SU-DHL-6 (cell line): ENCODE measurements at regions not wholly inside any gene's neighbourhood (a gene's known extent, or its start where the extent isn't known, plus 50 kb on each side); places are given as distances from the start of the nearest gene placed in this dataset.

ENCODE experiments used
- H2AFZ ChIP-seq: fragments of 200-600 bp; sonication (generic); 2 replicates; pipeline ENCODE4 v1.6.1; 2014; ENCODE audit warnings: low read depth, mild to moderate bottlenecking, moderate library complexity, mixed read lengths, antibody characterized with exemption, low read length; ENCODE audit not compliant: severe bottlenecking
- H3F3A ChIP-seq: fragments of 200-600 bp; shearing (Covaris generic); 2 replicates; pipeline ENCODE4 v1.6.0; 2016; ENCODE audit warnings: antibody characterized with exemption, mild to moderate bottlenecking; ENCODE audit not compliant: insufficient read depth
- H3K27ac ChIP-seq: fragments of 200-600 bp; sonication (generic); 2 replicates; pipeline ENCODE4 v1.5.1; 2016; ENCODE audit warnings: low read depth, mild to moderate bottlenecking, low read length, moderate library complexity, mixed read lengths
- H3K27me3 ChIP-seq: fragments of 200-600 bp; sonication (generic), shearing (Covaris generic); 2 replicates; pipeline ENCODE4 v1.6.0; 2014; ENCODE audit warnings: mild to moderate bottlenecking, low read length
- H3K36me3 ChIP-seq: fragments of 200-600 bp; sonication (generic); 2 replicates; pipeline ENCODE4 v1.6.1; 2014; ENCODE audit warnings: mild to moderate bottlenecking, low read length, mixed read lengths
- H3K4me2 ChIP-seq: fragments of 300-600, 200-600 bp; shearing (Covaris generic), sonication (generic); 2 replicates; pipeline ENCODE4 v1.6.0; 2014; ENCODE audit warnings: low read length, low read depth, mild to moderate bottlenecking; ENCODE audit not compliant: poor library complexity, severe bottlenecking
- H3K4me3 ChIP-seq: fragments of 200-600 bp; sonication (generic); 2 replicates; pipeline ENCODE4 v1.5.1; 2014; ENCODE audit warnings: antibody characterized with exemption, low read length, mild to moderate bottlenecking, mixed read lengths; ENCODE audit not compliant: insufficient read depth, poor library complexity, severe bottlenecking
- H3K79me2 ChIP-seq: fragments of 200-600 bp; sonication (generic); 2 replicates; pipeline ENCODE4 v1.6.1; 2014; ENCODE audit warnings: mild to moderate bottlenecking, low read length, moderate library complexity; ENCODE audit not compliant: insufficient read depth
- H3K9ac ChIP-seq: fragments of 200-600 bp; sonication (generic); 2 replicates; pipeline ENCODE4 v1.7.0; 2014; ENCODE audit warnings: mild to moderate bottlenecking, low read length
- H3K9me2 ChIP-seq: fragments of 200-600 bp; sonication (generic); replicated peaks from 2 replicates; pipeline ENCODE4 v1.6.1; 2014; ENCODE audit warnings: low read length; ENCODE audit not compliant: insufficient read depth
- H3K9me3 ChIP-seq: fragments of 200-600 bp; sonication (generic); 2 replicates; pipeline ENCODE4 v1.6.1; 2014; ENCODE audit warnings: low read length, mixed read lengths; ENCODE audit not compliant: insufficient read depth
- H4K20me1 ChIP-seq: fragments of 200-600 bp; sonication (generic); 2 replicates; pipeline ENCODE4 v1.6.1; 2014; ENCODE audit warnings: low read depth, mild to moderate bottlenecking, antibody characterized with exemption, low read length, moderate library complexity, mixed read lengths
- CTCF ChIP-seq: fragments of 200-600 bp; sonication (generic); IDR thresholded peaks from one replicate; pipeline ENCODE4 v1.5.1; 2017; ENCODE audit warnings: antibody characterized with exemption, mild to moderate bottlenecking, low read length, moderate library complexity; ENCODE audit not compliant: insufficient read depth, poor library complexity, severe bottlenecking
- EZH2phosphoT487 ChIP-seq: fragments of 200-600 bp; sonication (generic), shearing (Covaris generic); conservative IDR thresholded peaks from 2 replicates; pipeline ENCODE4 v1.6.1; 2018; ENCODE audit warnings: mild to moderate bottlenecking, antibody characterized with exemption, low read length, moderate library complexity, mixed read lengths

GRCh38 chr16:82224821-82225220 is 54.8 kb upstream of the MPHOSPH6 start:
- TF ChIP-seq CTCF = no peak
- no peak for TF ChIP-seq EZH2phosphoT487
- Histone ChIP-seq H3K27ac (no peak overlapping the region), H3K9me2 (no peaks in the 10 kb centered on the region), H4K20me1 (no peaks in the 10 kb centered on the region), H3K4me2 (no peak overlapping the region), H3K9ac (no peak overlapping the region), H3K79me2 (no peaks in the 10 kb centered on the region), H2AFZ (no peak overlapping the region), H3F3A (no peaks in the 10 kb centered on the region), H3K27me3 (no peaks in the 10 kb centered on the region), H3K36me3 (no peaks in the 10 kb centered on the region), H3K9me3 (no peaks in the 10 kb centered on the region), H3K4me3 (no peak overlapping the region)

GRCh38 chr16:82220541-82220940 is 50.5 kb upstream of the MPHOSPH6 start:
- TF ChIP-seq CTCF = no peak
- TF ChIP-seq EZH2phosphoT487 = no peak
- Histone ChIP-seq H3K9me2 (no peaks in the 10 kb centered on the region), H3K79me2 (no peaks in the 10 kb centered on the region), H3K4me2 (no peak overlapping the region), H3K9me3 (no peaks in the 10 kb centered on the region), H3K4me3 (no peak overlapping the region), H3K36me3 (no peaks in the 10 kb centered on the region), H3K27ac (no peak overlapping the region), H2AFZ (no peak overlapping the region), H3F3A (no peaks in the 10 kb centered on the region), H3K27me3 (no peaks in the 10 kb centered on the region), H3K9ac (no peak overlapping the region), H4K20me1 (no peaks in the 10 kb centered on the region)
